UCSD-AML1 (cell line): ENCODE measurements at regions not wholly inside any gene's neighbourhood (a gene's known extent, or its start where the extent isn't known, plus 50 kb on each side); places are given as distances from the start of the nearest gene placed in this dataset.

ENCODE experiments used
- DNase-seq: peaks from one replicate; lab custom pipeline; 2025; ENCODE audit not compliant: unreplicated experiment; lab: John Stamatoyannopoulos, UW

DNA sequence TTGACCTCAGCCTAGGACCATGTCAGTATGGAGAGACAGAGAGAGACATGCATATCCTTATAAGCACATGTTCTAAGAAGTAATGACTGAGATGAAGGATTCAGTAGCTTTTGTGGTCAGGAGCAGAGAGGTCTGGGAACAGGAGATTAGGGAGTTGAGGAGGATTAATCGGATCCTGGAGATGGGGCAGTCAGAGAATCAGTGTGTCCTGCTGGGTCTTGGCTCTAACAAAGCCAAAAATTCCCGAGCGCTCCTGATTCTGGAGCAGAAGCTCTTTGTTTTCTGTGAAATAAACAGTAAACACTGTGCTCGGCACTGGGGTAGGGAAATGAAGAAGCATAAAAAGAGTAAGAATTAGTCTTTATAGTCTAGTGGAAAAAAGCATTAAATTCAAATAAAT is 520.0 kb upstream of the CLINT1 start:
- no peak for DNase-seq

DNA sequence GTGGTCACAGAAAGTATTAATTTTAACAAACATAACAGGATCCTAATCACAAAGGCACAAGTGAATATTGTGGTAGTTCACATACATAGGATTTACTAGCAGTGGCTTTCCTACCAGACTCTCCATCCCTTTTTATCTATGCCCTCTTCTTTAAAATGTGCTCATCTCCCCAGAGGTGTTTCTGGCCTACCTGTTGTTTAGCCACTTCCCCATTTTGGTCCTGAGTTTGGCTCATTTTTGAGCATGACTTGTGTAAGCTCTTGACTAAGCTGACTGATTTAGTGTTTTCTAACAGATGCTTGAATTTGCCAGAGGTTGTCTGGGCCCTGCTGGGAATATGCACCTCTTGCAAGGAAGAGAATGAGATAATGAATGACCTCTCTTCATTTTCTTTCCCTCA is 517.7 kb upstream of the CLINT1 start:
- no peak for DNase-seq

DNA sequence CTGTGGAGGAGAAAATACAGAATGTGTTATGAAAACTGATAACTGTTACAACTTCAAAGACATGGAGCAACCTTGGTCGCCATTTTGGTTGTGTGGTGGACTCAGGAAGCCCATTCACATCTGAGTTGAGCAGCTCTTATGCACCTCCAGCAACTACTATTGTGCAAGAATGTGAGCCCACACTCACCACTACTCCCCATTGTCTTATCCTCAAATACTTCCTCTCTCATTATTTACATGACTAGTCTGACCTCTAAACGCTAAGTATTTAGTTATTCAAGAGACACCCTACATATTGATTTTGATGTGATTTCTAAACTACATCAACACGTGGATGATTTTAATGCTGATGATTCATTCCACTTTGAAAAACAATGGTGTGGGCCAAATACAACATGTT is 516.6 kb upstream of the CLINT1 start:
- DNase-seq = no peak

DNA sequence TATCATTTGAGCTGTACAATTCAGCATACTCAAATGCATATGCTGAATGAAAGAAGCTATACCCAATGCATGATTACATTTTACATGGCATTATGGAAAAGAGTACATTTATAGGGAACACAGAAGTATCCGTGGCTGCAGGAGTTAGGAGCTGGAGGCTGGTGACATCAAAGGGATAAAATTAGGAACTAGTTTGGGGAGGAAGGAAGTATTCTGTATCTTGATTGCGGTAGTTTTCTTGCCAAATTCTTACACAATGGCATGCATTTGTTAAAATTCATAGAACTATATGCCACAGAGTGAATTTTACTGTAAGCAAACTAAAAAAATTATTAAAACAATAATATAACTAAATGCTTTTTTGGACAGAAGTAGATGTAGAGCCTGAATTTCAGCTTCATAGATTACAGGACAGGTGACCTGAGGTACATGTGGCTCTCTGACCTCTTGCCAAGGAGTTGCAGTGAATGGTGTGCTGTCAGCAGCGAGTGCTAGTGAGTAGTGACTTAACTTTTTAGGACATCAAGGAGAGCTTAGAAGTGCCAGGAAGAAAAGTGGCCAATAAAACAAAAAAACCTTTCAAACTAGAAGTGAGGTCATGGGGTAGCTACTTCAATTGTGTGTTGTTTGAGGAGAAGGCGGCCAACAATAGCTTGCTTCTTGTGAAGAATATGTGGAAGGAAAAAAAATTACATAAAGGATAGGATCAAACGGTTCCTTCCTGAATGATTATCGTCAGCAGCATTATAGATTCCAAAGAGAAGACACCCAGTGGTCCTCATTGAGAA is 514.9 kb upstream of the CLINT1 start:
- DNase-seq = no peak

DNA sequence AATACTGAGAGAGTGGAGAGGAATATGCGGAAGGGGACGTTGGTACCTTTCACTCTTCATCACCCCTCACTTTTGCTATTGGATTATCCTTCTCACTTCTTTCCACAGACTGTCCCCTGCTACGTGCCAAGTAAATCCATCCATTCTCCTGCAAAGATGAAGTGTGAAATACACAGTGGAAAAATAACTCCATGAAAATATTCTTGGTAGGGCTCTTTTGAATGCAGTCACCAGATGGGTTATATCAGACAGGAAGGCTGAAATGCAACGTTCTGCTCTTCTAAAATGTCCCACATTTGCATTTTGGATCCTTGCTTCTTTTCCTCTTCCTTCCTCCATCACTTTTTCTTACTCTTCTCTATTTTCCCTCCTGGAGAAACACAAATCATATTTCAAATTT is 510.3 kb upstream of the CLINT1 start:
- no peak for DNase-seq

DNA sequence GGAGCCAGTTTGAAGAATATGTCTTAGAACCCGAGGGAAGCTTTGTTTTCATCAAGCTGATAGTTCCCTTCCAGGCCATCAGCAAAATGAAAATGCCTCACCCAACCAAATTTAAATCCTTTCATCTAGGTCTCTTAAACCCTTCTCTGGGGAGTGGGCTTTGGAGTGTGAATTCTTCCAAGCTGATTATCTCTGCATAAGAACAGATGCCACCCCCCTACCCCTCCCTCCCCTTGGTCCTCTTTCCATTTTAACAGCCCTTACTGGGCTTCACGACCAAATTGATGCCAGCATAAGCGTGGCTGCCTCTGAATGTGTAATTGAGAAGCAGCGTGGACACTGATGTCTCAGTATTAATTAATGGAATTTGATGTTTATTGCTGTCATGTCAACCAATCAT is 509.7 kb upstream of the CLINT1 start:
- DNase-seq = no peak

DNA sequence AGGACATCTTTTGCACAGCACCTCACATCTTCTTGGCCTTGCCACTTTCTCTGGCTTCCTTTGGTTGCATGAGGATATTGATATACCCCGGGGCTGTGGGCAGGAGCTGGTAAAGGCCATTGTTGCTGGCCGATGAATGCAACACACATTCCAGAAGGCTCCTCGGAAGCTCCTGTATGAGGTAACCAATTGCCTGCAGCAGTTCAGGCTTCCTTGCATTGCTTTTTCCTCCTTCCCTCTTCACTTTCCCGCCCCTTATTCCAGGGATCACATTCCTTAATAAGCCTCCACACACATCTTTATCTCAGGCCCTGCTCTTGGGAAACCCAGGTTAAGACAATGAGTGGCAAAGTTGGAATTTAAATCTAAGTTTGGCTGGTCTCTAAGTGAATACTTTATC is 505.4 kb upstream of the CLINT1 start:
- DNase-seq = no peak

DNA sequence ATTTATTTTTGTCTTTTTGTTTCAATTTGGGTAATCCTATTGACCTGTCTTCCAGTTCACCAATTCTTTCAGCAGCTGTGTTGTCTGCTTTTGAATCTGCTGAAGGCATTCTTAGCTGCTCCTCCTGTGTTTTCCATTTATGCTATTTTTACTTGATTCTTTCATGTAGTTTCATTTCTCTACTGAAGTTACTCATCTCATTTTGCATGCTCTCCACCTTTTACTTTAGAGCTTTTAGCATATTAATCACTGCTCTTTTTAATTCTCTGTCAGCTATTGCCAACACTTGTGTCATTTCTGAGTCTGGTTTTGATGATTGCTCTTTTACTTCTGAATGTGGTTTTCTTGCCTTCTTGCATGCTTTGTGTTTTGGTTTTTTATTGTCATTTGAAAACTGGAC is 496.0 kb upstream of the CLINT1 start:
- DNase-seq = no peak

DNA sequence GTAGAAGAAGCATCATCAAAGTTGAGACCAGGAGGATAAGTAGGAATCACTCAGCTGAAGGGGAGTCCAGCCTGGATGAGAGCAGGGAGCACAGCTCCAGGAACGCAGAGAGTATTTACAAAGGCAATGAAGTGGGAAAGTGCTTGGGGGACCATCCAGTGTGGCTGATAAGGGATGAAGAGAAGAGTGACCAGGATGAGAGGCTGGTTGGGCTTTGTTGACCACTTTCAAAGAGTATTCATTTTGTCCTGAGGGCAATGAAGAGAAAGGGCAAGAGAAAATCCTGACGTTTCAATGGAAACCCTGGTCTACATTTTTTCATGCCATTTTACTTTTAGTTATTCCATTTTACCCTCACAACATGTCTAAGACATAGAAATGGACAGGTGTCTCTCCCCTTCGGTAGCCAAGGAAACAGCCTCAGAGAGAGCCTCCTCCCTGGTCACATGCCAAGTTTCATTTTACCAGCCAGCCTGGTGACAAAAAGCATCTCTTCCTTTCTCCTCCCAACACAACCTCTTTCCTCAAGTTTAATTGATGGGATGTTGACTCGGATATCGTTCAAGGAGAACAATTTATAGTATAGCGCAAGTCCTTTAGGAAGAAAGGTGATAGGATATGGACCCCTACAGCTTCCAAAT is 492.7 kb upstream of the CLINT1 start:
- DNase-seq = no peak

DNA sequence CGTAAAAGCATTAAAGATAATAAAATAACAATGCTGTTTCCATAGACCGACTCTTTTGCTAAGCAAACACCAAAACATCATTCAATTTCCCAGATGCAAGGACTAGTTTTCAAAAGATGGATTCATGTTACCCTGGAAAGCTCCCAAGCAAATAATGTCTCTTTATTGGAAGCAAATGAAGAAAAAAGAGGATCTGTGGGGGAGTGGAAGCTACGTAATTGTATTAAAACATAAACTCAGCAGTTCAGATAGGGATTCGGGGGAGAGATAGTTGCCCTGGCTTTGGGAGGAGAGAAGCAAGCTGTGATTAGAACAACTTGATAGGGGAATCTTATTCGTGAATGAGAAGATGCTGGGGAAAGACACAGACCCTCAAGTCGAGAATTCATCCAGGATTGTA is 491.0 kb upstream of the CLINT1 start:
- DNase-seq = no peak

DNA sequence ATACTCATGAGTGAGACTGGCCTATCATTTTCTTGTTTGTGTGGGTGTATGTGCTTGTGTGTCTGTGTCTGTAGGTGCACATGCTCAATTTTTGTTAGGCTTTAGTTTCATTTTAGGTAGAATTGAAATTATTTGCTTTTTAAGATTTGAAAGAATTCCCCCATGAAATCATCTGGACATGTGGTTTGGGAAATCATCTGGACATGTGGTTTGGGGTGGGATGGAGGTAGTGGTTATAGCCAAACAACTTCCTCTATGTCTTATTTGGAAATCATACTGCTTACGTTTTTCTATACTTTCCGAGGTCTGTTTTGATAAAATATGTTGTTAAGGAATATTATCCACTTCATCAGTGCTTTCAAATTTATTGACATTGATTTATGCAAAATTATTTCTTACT is 485.4 kb upstream of the CLINT1 start:
- DNase-seq = no peak

DNA sequence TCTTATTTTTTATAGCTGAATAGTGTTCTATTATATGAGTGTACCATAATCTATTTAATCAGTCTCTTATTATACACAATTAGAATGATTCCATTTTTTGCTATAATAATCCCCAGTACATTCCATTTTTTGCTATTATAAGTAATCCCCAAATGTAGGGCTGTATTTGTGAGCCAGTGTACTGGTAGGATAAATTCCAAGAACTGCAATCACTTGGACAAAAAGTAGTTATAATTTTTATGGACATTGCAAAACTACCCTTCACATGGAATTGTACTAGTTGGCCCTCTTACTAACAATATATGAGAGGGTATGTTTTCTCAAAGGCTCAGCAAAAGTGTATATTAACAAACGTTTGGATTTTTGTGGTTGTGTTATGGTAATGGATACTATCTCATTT is 481.7 kb upstream of the CLINT1 start:
- no peak for DNase-seq

DNA sequence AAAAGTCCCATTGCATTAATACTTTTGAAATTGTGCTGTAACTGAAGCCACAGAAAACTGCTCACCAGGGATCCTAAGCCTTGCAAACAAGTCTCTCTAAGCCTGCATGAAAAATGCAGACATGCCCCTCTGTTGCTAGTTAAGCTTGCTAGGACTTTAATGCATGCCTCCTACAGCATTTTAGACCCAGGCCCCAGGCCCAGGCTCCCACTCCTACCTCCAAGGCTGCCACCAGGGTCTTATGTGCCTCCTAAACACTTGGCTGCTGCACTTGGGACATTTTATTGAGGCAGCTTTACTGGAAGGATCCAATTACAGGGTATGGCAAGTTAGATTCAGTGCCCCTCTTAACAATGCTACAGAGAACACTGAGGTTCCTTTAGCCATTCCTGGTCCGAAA is 467.3 kb upstream of the CLINT1 start:
- DNase-seq = no peak

DNA sequence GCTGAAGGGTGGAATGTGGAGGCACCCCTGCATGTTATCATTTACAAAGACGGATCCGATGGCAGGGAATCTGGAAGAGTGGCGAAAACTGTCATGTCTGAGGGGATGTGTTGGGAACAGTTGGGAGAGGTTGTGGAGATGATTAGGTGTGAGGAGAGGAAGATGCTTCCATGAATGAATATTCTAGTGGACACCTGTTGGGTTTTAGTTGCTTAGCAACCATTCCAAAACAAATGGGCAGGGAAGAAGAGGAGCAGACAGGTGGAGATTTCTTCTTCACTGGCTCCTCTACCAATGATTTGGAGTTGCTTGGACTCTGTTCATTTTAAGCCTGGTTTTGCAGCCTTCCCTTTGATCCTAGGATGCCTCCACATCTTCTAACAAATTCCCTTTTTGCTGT is 465.3 kb upstream of the CLINT1 start:
- no peak for DNase-seq

DNA sequence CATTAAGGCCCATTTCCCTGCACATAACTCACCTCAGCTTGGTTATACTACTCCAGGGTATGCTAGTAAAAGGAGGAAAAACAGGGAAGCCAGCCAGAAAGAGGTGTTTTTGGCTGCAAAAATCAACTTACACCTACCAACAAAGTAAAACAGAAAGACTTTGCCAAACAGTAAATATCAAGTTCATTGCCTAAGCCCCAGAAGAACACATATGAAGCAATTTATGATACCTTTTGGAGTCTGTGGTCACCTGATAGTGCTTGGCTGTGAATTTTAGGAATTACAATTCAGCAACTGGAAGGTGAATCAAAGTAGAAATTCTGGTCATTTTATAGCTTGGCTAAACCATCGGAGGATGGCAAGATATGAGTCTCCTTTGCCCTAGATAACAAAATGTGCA is 463.7 kb upstream of the CLINT1 start:
- DNase-seq = no peak

DNA sequence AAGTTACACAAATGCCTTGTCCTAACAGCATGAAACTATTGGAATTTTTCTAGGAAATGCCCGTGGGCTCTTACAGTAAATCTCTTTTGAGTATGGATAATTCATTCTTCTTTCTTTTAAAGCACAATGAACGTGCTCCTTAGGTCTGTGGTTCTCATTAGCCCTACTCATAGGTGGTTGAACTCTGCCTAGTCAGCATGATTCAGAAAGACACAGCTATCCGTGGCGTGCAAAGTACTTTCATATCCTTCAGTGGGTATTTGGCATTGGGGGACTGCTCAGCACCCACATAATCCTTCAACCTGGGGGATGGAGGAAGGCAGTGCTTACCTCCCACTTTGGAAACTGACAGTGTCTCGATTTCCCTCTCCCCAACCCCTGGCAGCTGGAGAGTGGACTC is 462.0 kb upstream of the CLINT1 start:
- DNase-seq = no peak

DNA sequence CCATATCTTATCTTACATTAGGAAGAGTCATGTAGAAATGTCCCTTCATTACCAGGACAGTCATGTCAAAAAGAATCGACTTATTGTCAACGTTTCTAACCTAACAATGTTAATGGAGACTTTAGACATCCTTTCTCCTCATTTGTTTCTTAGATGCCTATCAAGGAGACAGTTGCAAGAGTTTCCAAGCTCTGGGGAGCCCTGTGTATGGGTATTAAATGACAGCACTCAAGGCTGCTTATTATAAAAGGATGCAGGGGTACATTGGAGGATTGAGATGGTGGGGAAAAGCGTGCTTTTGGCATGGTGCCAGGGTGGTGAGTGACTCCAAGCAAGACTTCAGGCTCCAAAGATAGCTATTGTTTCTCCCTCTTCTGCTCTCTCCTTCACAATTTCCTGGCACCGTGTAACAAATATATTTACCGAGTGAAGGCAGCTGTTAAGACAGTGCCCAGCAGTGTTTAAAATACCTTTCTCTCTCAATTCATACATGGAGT is 461.3 kb upstream of the CLINT1 start:
- DNase-seq = no peak

DNA sequence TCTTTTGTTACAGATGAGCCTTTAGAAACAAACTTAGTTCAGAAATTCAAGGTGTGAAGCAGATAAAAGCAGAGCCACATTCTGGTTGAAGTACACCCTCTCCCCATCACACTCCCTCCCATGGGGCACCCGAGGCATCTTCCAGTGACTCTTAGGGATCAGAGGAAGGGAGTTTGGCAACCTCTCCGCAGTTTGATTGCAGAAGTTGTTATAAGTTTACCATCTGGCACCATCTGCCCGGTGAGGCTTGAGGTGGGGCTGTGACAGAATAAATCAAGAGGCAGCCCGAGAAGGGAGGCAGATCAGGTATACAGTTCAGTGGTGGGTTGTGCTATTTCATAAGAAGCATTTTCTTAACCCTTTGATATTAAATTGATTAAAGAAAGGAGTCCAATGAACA is 458.6 kb upstream of the CLINT1 start:
- DNase-seq = no peak

DNA sequence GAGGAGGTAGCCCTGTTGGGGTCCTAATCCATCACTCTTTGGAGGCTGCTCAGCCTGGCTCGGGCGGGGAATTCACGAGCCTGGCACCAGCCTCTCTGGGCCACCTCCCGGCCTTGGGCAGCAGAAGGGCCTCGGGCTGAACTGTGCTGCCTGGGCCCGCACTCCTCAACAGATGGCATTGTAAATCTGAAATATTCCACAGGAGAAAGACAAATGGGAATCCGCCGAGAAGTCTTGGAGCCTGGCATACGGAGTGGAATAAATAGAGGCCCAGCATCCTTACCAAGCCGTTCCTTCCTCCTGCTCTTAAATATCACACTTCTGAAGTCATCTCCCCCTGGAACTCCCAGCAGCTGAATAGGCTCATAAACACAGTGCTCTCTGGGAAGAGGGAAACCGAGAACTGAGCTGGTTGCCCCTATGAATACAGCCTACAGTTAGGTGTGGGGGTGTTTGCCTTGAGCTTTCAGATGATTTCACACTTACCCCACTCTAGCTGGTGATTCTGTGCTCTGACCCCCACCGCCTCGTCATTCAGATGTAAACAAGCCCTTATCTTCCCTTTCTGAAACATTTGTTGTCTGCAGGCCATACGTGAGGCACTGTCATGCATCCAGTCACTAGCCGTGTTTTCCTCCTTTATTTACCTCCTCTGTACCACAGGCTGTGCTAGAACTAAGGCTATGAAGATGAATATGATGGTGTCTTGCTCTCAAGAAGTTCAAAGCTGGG is 455.0 kb upstream of the CLINT1 start:
- DNase-seq = no peak

DNA sequence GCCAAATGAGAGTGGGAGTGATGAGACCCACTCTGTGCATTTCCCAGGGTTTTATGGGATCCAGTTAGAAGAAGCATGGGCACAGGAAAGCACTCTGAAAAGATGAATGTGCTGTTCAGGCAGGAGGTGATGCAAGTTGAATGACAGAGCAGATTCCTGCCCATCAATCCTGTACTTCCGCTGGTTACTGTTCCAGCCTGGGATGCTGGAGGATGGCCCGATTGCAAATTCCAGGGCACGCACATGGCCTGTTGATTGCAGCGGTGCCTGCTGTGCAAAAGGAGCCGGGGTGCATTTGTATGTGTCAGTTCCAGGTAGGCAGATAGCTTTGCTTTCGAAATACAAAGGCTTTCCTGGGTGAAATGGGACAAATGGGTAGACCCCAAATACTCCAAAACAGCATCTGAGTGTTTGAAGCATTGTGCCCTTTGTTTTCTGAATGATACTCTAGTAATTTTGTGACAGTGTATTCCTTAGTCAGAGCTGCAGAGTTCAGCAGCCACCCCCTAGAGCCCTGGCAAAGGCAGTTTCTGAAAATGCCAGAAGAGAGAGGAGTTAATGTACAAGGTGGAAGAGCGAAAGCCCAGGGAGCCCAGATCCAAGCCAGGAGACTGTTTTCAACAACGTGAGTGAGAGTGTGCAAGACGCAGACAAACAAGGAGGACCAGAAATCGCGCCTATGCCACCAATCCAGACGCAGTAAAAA is 454.2 kb upstream of the CLINT1 start:
- no peak for DNase-seq

DNA sequence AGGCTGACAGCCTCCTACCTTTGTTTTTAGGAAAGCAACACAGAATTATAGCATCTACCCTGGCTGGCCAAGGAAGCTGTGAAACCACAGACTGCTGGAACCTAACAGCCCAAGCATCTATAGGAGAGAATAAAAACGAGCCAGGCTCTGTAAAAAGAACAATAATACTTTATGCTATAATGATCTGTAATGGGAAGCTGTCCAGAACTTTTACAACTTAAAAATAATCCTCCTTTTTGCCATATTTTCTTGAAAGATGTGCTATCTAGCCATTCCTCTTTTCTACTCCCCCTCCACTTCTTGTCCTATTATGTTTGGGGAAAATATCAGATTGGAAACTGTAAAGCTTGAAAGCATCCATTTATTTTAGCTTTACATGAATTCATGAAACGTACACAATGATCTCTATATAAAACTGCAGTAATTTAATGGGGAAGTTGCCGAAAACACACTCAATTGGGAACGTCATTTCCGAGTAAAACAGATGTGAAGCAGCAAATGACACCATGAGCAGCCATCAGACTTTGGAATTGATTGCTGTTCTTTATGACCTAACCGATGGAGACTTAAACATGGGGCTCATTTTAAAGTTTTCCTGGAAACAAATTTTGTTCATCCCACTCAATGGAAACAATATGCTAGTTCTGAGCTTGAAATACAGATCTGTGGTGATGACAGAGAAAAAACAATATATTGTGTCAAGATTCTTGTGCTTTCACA is 450.3 kb upstream of the CLINT1 start:
- DNase-seq = no peak
